Hepatocyte (in vitro differentiated cells): ENCODE measurements at regions not wholly inside any gene's neighbourhood (a gene's known extent, or its start where the extent isn't known, plus 50 kb on each side); places are given as distances from the start of the nearest gene placed in this dataset.

Experiments
- EZH2 ChIP-seq: fragments of 200-600 bp; sonication (generic); IDR thresholded peaks from 2 replicates; pipeline ENCODE4 v1.6.1; 2016; ENCODE audit warnings: antibody characterized with exemption, mild to moderate bottlenecking, borderline replicate concordance
- TF ChIP-seq, protein P1 (sequence below): fragments of 200-600 bp; sonication (generic); IDR thresholded peaks from 2 replicates; pipeline ENCODE4 v1.5.1; 2016; ENCODE audit warnings: antibody characterized with exemption, mild to moderate bottlenecking; ENCODE audit not compliant: poor library complexity

- TF ChIP-seq, protein P1, sequence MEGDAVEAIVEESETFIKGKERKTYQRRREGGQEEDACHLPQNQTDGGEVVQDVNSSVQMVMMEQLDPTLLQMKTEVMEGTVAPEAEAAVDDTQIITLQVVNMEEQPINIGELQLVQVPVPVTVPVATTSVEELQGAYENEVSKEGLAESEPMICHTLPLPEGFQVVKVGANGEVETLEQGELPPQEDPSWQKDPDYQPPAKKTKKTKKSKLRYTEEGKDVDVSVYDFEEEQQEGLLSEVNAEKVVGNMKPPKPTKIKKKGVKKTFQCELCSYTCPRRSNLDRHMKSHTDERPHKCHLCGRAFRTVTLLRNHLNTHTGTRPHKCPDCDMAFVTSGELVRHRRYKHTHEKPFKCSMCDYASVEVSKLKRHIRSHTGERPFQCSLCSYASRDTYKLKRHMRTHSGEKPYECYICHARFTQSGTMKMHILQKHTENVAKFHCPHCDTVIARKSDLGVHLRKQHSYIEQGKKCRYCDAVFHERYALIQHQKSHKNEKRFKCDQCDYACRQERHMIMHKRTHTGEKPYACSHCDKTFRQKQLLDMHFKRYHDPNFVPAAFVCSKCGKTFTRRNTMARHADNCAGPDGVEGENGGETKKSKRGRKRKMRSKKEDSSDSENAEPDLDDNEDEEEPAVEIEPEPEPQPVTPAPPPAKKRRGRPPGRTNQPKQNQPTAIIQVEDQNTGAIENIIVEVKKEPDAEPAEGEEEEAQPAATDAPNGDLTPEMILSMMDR = no peak
- no peak for TF ChIP-seq EZH2
Measured at GRCh38 chr2:158038901-158039300, 62.8 kb upstream of the UPP2 start.
